ENCODE measurements at regions not wholly inside any gene's neighbourhood (a gene's known extent, or its start where the extent isn't known, plus 50 kb on each side); places are given as distances from the start of the nearest gene placed in this dataset.

DNA sequence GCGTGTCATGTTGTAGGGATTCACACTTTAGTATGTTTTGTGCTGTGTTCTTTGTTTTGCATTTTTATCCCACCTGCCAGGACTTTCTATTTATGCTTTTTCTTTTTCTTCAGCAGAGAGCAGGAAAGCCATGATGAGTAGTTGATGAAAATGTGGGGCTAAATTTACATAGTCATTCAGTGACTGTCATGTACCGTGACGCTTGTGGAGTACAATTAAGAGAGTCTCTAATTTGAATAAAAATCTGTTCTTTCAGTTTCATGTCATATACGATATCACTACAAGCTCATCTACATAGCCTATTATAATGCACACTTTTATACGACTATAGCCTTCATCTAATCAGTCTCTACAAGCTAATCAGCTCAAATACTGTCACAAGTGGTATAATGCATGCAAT lies 112.7 kb upstream of the SPATS2L start:
- no peak for TF ChIP-seq EZH2 (IDR thresholded peaks at IDR 0.05; ENCODE audit: borderline replicate concordance, insufficient read depth, low read depth, low read length, poor library complexity, severe bottlenecking)
- TF ChIP-seq, protein P1, sequence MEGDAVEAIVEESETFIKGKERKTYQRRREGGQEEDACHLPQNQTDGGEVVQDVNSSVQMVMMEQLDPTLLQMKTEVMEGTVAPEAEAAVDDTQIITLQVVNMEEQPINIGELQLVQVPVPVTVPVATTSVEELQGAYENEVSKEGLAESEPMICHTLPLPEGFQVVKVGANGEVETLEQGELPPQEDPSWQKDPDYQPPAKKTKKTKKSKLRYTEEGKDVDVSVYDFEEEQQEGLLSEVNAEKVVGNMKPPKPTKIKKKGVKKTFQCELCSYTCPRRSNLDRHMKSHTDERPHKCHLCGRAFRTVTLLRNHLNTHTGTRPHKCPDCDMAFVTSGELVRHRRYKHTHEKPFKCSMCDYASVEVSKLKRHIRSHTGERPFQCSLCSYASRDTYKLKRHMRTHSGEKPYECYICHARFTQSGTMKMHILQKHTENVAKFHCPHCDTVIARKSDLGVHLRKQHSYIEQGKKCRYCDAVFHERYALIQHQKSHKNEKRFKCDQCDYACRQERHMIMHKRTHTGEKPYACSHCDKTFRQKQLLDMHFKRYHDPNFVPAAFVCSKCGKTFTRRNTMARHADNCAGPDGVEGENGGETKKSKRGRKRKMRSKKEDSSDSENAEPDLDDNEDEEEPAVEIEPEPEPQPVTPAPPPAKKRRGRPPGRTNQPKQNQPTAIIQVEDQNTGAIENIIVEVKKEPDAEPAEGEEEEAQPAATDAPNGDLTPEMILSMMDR (IDR thresholded peaks at IDR 0.05): no peak

Data from B cell (primary cell).